SH-SY5Y (cell line): ENCODE measurements at regions not wholly inside any gene's neighbourhood (a gene's known extent, or its start where the extent isn't known, plus 50 kb on each side); places are given as distances from the start of the nearest gene placed in this dataset.

ENCODE experiments used
- GATA2 ChIP-seq: IDR thresholded peaks from 2 replicates; pipeline ENCODE4 v1.6.1; 2011; ENCODE audit warnings: mild to moderate bottlenecking, low read depth, low read length
- GATA3 ChIP-seq: IDR thresholded peaks from 2 replicates; pipeline ENCODE4 v1.6.1; 2011; ENCODE audit warnings: low read depth, mild to moderate bottlenecking, low read length, moderate library complexity

- TF ChIP-seq GATA3 (no peak), GATA2 (peak; percentile 26; the same call in 1 of the 2 replicates)
Measured at GRCh38 chr18:49725809-49726674, 87.3 kb downstream of the ACAA2 start.
